A549 (cell line): ENCODE measurements at regions not wholly inside any gene's neighbourhood (a gene's known extent, or its start where the extent isn't known, plus 50 kb on each side); places are given as distances from the start of the nearest gene placed in this dataset.

Experiments used
- CEBPB ChIP-seq, 2 experiments: fragments of >200 bp in 1 of 2; sonication (Bioruptor Twin) in 1 of 2; formaldehyde crosslinking in 1 of 2; IDR thresholded peaks; 2 replicates each; pipeline ENCODE4 v1.6.1; 2012 to 2016
- CTCF ChIP-seq: fragments of >200 bp; sonication (Bioruptor Twin); formaldehyde crosslinking; IDR thresholded peaks from 3 replicates; pipeline ENCODE4 v1.5.1; 2016
- EP300 ChIP-seq, 2 experiments: fragments of >200 bp; sonication (Bioruptor Twin); formaldehyde crosslinking; IDR thresholded peaks; 2 replicates in 1 of 2; 3 replicates in 1 of 2; pipeline ENCODE4 v1.6.1; 2016 to 2017
- HES2 ChIP-seq: fragments of >200 bp; sonication (Bioruptor Twin); formaldehyde crosslinking; IDR thresholded peaks from 2 replicates; pipeline ENCODE4 v1.6.1; 2016
- HMGXB4 ChIP-seq: fragments of 250-450 bp; sonication (Bioruptor Pico); IDR thresholded peaks from 2 replicates; pipeline ENCODE4 v1.5.0; 2021; ENCODE audit warnings: mild to moderate bottlenecking, moderate library complexity, borderline replicate concordance
- MAFK ChIP-seq: fragments of 450-650 bp; IDR thresholded peaks from 2 replicates; pipeline ENCODE4 v1.6.1; 2014; ENCODE audit not compliant: partially characterized antibody
- POLR2A ChIP-seq: IDR thresholded peaks from 2 replicates; pipeline ENCODE4 v1.6.1; 2012; ENCODE audit warnings: mild to moderate bottlenecking, low read length
- RAD21 ChIP-seq, 2 experiments: fragments of >200 bp in 1 of 2; sonication (Bioruptor Twin) in 1 of 2; formaldehyde crosslinking in 1 of 2; IDR thresholded peaks in 1 of 2; conservative IDR thresholded peaks in 1 of 2; 2 replicates in 1 of 2; 3 replicates in 1 of 2; pipeline ENCODE4 v1.6.1; 2012 to 2018; ENCODE audit warnings: inconsistent platforms in 1 of 2
- REST ChIP-seq: fragments of 200-600 bp; sonication (generic); IDR thresholded peaks from 2 replicates; pipeline ENCODE4 v1.6.1; 2016; ENCODE audit warnings: antibody characterized with exemption, mild to moderate bottlenecking, moderate library complexity
- SMC3 ChIP-seq: fragments of >200 bp; sonication (Bioruptor Twin); formaldehyde crosslinking; IDR thresholded peaks from 3 replicates; pipeline ENCODE4 v1.6.1; 2018; ENCODE audit warnings: inconsistent platforms

- no peak for TF ChIP-seq CTCF
- no peak for TF ChIP-seq HMGXB4 (CRISPR knock-in tag)
- TF ChIP-seq MAFK: no peak
- TF ChIP-seq POLR2A: no peak
- no peak for TF ChIP-seq REST
- TF ChIP-seq EP300 (IDR thresholded peaks at IDR 0.05): no peak
- no peak for TF ChIP-seq HES2
- no peak for TF ChIP-seq CEBPB (IDR thresholded peaks at IDR 0.05)
- TF ChIP-seq RAD21 (conservative IDR thresholded peaks at IDR 0.05 in 1 of 2, IDR thresholded peaks at IDR 0.05 in 1 of 2): no peak
- no peak for TF ChIP-seq SMC3
Measured at GRCh38 chr2:2808551-2809058, 477.5 kb upstream of the MYT1L start.
